ENCODE measurements at regions not wholly inside any gene's neighbourhood (a gene's known extent, or its start where the extent isn't known, plus 50 kb on each side); places are given as distances from the start of the nearest gene placed in this dataset.
"Not testable (repeated sequence)": the region's sequence is repeated elsewhere in the genome, so short reads cannot be mapped to it uniquely, and the experiment has no call there.

DNA sequence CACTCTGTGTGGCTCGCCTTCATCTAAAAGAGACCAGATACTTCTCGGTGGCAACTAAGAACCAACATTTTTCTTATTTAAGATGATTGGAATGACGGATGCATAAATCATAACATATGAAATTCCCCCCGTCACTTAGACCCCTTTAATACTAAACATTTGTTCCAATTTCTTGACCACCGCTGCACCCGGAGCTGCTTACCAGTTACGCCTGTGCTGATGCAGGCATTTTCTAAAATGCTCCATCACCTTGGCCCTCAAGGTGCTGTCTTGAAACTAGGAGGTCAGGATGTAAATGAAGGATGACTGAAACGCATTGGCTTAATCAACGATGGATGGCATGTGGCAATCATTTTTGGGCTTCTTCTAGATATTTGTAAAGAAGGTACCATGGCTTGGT is 130.0 kb downstream of the CPZ start:
- TF ChIP-seq, protein P1, sequence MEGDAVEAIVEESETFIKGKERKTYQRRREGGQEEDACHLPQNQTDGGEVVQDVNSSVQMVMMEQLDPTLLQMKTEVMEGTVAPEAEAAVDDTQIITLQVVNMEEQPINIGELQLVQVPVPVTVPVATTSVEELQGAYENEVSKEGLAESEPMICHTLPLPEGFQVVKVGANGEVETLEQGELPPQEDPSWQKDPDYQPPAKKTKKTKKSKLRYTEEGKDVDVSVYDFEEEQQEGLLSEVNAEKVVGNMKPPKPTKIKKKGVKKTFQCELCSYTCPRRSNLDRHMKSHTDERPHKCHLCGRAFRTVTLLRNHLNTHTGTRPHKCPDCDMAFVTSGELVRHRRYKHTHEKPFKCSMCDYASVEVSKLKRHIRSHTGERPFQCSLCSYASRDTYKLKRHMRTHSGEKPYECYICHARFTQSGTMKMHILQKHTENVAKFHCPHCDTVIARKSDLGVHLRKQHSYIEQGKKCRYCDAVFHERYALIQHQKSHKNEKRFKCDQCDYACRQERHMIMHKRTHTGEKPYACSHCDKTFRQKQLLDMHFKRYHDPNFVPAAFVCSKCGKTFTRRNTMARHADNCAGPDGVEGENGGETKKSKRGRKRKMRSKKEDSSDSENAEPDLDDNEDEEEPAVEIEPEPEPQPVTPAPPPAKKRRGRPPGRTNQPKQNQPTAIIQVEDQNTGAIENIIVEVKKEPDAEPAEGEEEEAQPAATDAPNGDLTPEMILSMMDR (IDR thresholded peaks at IDR 0.05; ENCODE audit: control extremely low read depth, extremely low read depth, low read depth, missing control alignments) = no peak
- CTCF ChIA-PET = no interaction called here
- DNase-seq (ENCODE audit: extremely low spot score) = no peak
- POLR2A ChIA-PET = no interaction called here

DNA sequence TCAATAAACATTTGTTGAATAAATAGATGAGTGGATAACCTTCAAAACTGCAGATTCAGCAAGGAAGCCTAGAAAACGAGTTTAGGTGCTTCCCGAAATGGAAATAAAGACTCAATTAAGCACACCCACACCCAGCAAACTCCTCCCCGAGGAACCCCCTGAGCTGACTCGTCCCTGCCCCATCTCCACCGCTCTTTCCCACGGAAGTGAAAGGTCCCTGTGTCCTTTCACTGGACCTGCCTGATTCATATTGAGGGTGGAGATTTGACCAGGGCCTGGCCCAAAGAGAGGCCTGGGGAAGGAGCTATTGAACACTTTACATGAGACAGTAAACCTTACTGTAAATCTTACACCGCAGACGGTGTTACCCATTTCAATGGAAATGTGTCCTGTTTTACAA is 129.1 kb downstream of the CPZ start:
- ChIA-PET POLR2A (no interaction called here), CTCF (interaction anchor here (1.6 kb wide), 1 partner anchor 196 kb away, joined by 3 read pairs; no protein-coding TSS in a partner anchor)

DNA sequence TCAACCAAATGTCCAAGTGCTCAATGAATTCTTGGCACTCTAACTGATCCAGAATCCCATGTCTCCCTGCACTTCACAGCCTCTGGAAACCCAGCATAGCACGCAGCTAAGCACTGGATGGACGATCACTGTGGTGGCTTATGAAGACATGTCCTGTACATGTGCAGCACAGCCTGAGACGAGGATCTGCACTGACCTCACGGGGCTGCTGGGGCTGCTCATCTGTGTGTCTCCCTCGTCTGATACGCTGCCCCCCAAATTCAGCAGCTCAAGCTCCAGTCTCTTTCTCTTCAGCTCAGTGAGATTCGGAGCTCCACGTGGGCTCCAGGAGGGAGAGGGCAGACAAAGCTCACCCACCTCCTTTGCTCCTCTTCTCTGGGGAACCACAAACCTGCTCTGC is 126.9 kb downstream of the CPZ start:
- POLR2A ChIA-PET = no interaction called here
- DNase-seq (ENCODE audit: extremely low spot score) = no peak
- TF ChIP-seq, protein P1 (IDR thresholded peaks at IDR 0.05; ENCODE audit: control extremely low read depth, extremely low read depth, low read depth, missing control alignments) = no peak
- CTCF ChIA-PET = no interaction called here

More for the DNA sequence above, 129.1 kb downstream of the CPZ start:
- TF ChIP-seq, protein P1 (IDR thresholded peaks at IDR 0.05; ENCODE audit: control extremely low read depth, extremely low read depth, low read depth, missing control alignments) = no peak
- DNase-seq (ENCODE audit: extremely low spot score) = no peak

DNA sequence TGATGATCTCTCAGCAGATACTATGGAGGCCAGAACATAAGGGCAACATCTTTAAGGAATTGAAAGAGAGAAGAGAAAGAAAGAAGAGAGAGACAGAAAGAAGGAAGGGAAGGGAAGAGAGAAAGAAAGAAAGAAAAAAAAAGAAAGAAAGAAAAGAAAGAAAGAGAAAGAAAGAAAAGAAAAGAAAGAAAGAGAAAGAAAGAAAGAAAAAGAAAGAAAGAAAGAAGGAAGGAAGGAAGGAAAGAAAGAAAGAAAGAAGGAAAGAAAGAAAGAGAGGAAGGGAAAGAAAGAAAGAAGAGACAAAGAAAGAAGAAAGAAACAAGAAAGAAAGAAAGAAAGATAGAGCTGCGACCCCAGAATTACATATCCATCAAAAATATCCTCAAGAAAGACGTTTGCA is 124.9 kb downstream of the CPZ start:
- CTCF ChIA-PET; DNase-seq (ENCODE audit: extremely low spot score); POLR2A ChIA-PET: not testable (repeated sequence)

DNA sequence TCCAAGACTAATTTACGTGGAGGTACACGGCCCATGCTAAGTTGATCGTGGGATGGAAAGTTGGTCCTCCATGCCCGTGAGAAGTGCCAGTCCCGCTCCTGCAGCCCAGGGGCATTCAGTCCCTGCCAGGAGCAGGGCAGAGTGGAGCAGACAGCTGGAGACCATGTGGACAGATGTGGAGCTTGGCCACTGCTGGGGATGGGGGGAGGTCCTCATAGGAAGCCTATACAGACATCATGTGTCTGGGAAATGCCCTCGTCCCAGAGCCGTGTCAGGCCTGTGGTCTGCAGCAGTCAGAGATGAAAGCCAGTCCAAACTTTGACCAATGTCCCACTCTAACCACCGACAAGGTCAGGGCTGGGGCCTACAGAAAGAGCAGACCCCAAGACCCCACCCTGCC is 118.4 kb downstream of the CPZ start:
- ChIA-PET POLR2A (no interaction called here), CTCF (no interaction called here)
- TF ChIP-seq, protein P1 (IDR thresholded peaks at IDR 0.05; ENCODE audit: control extremely low read depth, extremely low read depth, low read depth, missing control alignments) = no peak
- no peak for DNase-seq (ENCODE audit: extremely low spot score)

DNA sequence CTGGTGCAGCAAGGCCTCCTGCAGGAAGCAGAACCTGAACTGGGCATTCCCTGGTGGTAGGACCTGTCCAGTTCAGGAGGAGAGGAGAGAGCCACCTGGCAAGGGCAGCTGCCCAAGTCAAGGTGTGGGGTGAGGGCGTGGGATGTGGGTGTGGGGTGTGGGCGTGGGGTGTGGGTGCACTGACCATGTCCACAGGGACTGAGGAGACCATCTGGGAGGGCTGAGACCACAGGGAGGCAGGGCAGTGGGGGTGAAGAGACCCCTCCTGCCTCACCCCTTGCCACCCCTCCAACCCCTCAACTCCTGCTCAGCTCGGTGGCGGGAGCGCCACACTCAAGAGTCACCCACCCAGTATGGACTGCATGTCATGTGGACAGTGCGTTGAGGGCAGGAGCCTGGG is 117.9 kb downstream of the CPZ start:
- no peak for DNase-seq (ENCODE audit: extremely low spot score)
- CTCF ChIA-PET = no interaction called here
- TF ChIP-seq, protein P1 (IDR thresholded peaks at IDR 0.05; ENCODE audit: control extremely low read depth, extremely low read depth, low read depth, missing control alignments) = no peak
- POLR2A ChIA-PET = no interaction called here

DNA sequence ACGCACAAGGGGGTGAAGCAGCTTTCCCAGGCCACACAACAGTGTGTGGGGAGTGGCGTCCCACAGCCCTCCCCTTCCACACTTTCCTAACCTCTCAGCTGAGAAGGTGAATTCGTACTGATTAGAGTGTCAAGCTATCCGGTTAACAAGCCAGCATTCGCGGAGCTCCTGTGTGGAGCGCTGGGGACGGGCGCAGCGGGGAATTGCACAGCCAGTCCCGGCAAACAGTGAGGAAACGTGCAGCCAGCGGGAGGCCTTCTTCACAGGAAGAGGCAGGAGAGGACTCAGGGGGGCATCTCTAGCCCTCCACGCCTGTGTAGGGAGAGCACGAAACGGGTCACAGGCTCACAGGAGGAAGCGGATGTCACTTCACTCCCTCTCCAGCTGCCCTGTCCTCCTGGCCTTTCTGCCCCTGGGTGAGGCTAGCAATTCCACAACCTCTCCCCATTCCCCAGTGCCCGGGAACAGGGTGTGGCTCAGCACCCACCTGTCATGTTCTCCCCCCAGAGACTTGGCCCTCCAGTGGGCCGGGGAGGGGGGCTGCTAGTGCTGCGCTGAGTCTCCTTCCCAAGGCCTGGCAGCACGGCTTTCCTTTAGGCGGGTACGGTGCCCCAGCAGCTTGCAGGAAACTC is 117.3 kb downstream of the CPZ start:
- TF ChIP-seq, protein P1 (IDR thresholded peaks at IDR 0.05; ENCODE audit: control extremely low read depth, extremely low read depth, low read depth, missing control alignments) = no peak
- DNase-seq (ENCODE audit: extremely low spot score) = no peak
- ChIA-PET CTCF (no interaction called here), POLR2A (no interaction called here)

All from GM10248 (cell line).